GM12891 (cell line): ENCODE measurements at regions not wholly inside any gene's neighbourhood (a gene's known extent, or its start where the extent isn't known, plus 50 kb on each side); places are given as distances from the start of the nearest gene placed in this dataset.

Experiments used
- POLR2A ChIP-seq: IDR thresholded peaks from 2 replicates; pipeline ENCODE4 v1.6.1; 2011; ENCODE audit warnings: low read depth, low read length, control low read depth
- SPI1 ChIP-seq: IDR thresholded peaks from 2 replicates; pipeline ENCODE4 v1.6.1; 2011; ENCODE audit warnings: low read depth, low read length, control low read depth

DNA sequence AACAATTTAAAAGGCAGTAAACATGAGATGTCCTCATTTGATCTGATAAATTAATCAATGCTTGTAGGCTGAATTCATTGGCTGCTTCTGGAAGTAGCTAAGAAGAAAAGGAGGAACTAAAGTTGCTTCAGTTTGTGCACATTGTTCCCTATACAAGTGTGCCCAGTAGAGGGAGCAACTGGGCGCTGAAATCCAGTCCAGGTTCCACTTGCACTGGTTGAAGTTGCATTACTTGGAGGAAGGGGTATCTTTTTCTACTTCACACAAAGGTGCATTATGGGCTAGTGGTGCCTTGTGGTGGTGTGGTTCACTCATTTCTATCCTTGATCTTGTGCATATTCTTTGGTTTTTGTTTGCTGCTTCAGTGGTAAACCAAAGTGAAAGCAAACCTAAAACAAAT lies 67.9 kb upstream of the SOX3 start:
- TF ChIP-seq POLR2A (no peak), SPI1 (no peak)
